Activated CD8-positive, alpha-beta memory T cell treated with anti-CD3 and anti-CD28 coated beads for 36 hours (primary cell): ENCODE measurements at regions not wholly inside any gene's neighbourhood (a gene's known extent, or its start where the extent isn't known, plus 50 kb on each side); places are given as distances from the start of the nearest gene placed in this dataset.

Experiments
- CTCF ChIA-PET: fragments of 350-600 bp; sonication (Branson Sonifier 250); formaldehyde crosslinking; loops from one replicate; lab custom pipeline; 2021; ENCODE audit warnings: antibody characterized with exemption; lab: Charles Lee
- POLR2A ChIA-PET: fragments of 350-600 bp; sonication (Branson Sonifier 250); formaldehyde crosslinking; loops from one replicate; lab custom pipeline; 2021; ENCODE audit warnings: antibody characterized with exemption; lab: Charles Lee

DNA sequence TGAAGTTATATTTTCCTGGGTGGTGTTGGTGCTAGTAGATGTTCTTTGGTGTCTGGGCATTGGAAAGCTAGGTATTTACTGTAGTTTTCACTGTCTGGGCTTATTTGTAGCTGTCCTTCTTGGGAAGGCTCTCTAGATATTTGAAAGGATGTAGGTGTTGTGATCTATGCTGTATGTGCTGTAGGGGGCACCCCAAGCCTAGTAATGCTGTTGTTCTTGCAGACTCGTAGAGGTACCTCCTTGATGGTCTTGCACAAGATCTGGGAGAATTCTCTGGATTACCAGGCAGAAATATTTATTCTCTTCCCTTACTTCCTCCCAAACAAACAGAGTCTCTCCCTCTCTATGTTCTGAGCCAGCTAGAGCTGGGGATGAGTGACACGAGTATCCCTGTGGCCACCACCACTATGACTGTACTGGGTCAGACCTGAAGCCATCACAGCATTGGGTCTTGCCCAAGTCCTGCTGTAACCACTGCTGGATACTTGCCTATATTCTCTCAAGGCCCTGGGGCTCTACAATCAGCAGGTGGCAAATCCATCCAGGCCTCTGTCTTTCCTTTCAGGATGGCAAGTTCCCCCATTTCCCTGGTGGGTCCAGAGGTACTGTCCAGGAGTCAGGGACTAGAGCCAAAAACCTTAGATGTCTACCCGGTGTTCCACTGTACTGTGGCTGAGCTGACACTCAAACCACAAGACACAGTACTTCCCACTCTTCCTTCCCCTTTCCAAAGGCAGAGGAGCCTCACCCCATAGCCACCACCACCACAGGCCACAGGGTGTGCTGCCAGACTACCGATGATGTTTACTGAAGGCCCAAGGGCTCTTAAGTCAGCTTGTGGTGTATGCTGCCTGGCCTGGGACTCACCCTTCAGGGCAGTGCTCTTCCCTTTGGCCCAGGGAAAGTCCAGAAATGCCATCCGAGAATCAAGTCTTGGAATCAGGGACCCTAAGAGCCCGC, 195.2 kb upstream of the DPPA4 start:
- POLR2A ChIA-PET, result no interaction called here
- CTCF ChIA-PET, result interaction anchor here (0.9 kb wide), 1 partner anchor 202 kb away, joined by 3 read pairs; no protein-coding TSS in a partner anchor

DNA sequence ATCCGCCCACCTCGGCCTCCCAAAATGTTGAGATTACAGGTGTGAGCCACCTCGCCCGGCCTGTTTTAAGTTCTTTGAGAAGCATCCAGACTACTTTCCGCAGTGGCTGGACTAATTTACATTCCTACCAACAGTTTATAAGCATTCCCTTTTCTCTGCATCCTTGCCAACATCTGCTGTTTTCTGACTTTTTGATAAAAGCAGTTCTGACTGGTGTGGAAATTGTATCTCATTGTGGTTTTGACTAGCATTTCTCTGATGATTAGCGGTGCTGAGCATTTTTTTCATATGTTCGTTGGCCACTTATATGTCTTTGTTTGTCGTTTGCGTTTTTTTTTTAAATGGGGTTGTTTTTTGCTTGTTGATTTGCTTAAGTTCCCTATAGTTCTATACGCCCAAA, 208.4 kb upstream of the DPPA4 start:
- POLR2A ChIA-PET, result no interaction called here

DNA sequence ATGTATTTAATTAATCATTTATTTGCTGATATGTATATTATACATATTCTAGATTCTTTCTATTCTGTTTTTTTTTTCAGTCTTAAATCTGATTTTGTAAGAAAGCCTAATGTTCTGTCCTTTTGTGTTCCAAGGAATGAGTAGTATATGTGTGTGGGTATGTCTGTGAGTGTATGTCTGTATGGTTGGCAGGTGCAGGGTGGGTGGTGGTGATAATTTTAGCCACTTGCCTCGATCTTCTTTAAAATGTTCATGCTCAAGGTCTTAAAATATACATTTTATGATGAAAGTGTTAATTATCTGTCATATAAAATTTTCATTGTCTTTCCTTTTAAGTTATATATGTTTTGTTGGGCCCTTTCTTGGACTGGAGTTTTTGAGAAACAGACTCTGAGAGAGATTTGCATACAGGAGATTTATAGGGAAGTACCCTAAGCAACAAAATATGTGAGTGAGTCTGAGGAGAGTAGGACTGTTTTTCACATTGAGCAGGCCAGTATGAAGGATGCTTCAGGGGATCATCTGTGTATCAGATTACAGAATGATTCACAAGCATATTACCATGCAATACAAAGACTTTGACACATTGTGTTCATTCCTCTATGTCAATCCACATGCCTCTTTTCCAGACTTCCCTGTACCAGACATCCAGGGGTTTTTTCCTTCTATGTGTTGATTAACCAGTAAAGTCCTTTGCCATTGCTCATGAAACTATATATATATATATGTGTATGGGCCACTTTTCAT, 211.0 kb upstream of the DPPA4 start:
- POLR2A ChIA-PET, result no interaction called here
- CTCF ChIA-PET, result no interaction called here

More for the DNA sequence above, 208.4 kb upstream of the DPPA4 start:
- CTCF ChIA-PET, result no interaction called here

DNA sequence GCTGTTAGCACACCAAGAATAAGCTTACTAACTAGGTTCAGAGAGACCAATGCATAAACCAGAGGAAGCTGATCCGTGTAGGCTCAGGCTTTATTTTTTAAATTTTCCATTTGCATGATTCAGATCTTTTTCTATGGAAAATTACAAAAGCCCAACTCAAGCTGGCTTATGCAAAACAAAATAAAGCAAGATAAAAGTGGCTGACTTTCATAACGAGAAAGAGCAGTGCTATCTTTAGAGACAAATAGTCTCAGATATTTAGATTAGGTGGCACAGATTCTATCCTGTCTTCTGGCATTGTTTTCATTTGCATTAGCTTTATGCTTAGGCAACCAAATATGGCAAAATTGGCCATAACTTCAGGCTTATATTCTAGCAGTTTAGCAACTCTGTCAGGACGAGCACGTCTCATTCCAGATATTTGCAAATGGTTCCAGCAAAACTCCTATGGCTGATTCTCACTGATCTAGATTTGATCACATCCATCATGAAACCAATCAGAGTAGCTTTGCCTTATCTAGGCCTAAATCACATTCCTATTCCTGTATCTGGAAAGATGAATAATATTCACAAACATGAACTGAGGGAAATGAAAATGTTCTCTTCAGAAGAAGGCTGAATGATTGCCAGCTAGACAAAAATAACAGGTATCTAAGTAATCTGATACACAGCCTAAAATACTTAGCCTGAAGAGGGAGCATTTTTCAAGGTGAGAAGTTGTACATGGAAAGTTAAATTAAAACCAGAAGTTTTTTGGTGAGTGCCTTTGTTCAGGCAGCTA, 216.4 kb upstream of the DPPA4 start:
- CTCF ChIA-PET, result no interaction called here
- POLR2A ChIA-PET, result no interaction called here

DNA sequence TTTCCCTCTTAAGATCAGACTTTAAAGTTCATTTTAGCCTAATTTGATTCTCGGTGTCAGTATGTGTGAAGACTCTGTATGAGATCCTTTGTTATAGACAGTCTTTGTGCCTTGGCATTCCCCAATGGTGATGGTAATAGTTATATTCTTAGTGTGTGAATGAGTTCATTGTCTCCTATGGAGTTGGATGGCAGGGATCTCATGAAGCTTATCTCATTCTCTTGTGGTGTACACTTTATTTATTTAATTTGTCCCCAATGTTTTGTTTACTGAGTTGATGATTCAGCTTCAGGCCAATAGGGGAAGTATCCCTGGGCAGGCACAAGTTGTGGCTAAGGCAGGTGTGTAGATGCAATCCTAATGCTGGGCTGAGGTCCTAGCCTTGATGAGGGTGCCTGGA, 222.0 kb upstream of the DPPA4 start:
- ChIA-PET POLR2A (no interaction called here), CTCF (no interaction called here)

DNA sequence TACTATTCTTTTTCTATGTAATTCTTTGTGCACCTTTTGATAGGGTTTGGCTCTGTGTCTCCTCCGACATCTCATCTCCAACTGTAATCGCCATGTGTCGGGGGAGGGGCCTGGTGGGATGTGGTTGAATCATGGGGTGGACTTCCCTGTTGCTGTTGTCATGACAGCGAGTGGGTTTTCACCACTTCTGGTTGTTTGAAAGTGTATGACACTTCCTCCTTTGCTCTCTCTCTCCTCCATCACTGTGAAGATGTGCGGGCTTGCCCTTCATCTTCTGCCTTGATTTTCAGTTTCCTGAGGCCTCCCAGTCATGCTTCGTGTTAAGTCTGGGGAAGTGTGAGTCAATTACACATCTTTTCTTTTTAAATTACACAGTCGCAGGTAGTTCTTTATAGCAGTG, 225.8 kb upstream of the DPPA4 start:
- ChIA-PET CTCF (no interaction called here), POLR2A (no interaction called here)

DNA sequence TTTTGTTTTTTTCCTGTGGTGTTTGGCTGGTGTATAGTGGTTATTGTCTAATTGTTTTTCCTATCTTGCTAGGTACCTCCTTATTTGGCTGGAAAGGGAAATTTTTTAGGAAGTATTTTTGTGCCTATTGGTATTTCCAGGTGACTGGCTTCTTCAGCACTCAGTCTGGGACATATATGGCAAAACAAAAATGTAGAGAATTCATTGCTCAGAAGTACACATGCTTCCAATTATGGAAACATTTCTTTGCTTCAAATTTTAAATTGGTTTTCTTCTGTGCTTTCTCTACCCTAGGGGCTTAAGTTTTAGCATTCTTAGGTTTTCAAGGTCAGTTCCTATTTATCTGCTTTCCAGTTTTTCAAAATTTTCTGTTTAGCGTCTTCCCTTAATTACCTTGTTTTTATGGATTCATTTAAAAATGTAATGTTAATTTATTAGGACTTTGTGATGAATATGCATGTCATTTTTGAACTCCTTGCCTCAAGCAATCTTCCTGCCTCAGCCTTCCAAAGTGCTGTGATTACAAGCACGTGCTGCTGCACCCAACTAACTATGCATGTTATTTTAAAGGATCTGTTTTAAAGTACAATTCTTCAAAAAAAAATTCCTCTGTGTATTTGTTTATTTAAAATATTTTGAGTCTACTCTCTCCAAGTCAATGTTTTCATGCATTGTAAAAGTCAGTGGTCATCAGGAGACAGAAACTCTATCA, 231.9 kb upstream of the DPPA4 start:
- ChIA-PET POLR2A (no interaction called here), CTCF (no interaction called here)

DNA sequence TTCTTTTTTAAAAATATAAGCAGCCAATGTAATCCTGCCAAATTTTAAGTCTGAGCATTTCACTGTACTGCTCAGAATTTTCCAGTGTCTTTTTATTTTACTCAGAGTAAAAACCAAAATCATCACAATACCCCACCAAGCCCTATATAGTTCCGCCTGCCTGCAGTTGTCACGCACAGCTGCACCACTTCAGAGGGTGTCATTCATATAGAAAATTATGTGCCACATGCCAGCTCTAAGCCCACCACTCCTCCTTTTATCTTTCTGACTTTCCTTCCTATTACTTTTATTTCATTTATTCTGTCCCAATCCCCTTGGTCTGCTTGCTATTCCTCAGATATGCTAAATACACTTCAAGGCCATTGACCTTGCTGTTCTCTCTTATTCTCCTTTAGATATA, 233.1 kb upstream of the DPPA4 start:
- ChIA-PET CTCF (no interaction called here), POLR2A (no interaction called here)

DNA sequence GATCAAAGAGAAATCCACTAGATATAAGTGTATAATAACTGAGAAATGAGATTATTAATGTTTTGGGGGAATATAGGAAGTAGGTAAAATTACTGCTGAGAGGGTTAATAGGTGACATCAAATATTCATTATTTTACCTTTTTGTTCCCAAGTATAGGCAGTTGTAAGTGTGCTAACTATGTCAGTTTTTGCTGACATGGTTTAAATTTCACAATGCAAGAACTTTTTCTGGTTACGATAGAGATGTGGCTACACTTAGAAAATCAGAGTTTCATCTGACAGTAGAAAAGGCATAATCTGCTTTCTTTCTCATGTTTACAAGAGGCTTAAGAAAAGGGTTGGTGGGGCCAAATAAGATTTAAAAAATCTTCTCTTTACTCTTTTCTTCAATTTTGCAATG, 235.0 kb upstream of the DPPA4 start:
- CTCF ChIA-PET, result no interaction called here
- POLR2A ChIA-PET, result no interaction called here

DNA sequence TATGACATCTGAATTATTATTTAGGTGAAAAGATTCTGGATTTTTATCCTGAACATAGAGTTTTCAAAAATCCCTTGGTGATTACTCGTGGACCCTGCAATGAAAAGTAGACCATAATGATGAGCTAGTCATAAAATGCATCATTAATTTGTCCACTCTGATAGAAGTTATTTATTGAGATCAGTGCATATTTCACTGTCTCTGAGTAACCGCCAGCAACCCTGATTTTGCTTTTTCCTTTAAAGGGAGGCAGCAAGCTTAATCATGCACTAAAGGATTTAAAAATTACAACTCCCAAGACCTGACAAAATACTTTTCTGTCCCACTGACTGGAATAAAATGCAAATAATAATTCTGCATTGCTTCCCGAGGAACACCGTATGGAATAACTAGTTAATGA, 259.6 kb upstream of the DPPA4 start:
- ChIA-PET CTCF (no interaction called here), POLR2A (no interaction called here)

DNA sequence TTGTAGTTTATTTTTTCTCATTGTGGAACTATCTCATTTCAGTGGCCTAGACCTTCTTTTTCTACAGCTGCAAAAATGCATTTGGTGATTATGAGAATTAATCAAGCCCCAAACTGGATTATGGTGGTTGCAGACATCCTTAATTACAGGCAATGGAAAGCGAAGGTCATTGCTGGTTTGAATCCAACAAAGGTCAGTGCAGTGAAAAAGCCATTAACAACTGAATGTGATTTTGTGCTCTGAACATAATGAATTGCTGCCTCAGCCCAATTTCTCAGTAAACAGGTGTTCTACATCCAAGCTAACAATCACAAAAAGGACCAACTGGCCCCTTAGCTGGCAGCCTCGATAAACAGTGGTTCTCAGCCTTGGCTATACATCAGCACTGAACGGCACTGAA, 260.1 kb upstream of the DPPA4 start:
- ChIA-PET CTCF (no interaction called here), POLR2A (no interaction called here)

DNA sequence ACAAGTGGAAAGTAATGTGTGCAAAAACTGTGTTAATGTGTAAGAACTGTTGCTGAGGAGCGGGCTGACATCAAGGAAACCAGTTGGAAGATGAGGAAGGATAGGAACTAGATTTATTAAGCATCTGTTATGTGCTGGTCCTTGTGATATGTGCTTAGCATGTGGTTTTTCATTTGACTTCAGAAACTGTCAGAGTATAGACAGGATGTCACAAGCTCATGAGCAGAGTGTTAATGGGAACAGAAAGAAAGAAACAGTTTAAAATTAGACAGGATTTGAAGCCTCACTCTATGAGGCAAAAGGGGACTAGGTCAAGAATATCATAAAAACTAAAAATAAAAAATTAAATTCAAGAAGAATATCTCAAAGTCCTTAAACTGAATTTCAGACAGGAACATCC, 270.6 kb upstream of the DPPA4 start:
- CTCF ChIA-PET, result no interaction called here
- POLR2A ChIA-PET, result no interaction called here

DNA sequence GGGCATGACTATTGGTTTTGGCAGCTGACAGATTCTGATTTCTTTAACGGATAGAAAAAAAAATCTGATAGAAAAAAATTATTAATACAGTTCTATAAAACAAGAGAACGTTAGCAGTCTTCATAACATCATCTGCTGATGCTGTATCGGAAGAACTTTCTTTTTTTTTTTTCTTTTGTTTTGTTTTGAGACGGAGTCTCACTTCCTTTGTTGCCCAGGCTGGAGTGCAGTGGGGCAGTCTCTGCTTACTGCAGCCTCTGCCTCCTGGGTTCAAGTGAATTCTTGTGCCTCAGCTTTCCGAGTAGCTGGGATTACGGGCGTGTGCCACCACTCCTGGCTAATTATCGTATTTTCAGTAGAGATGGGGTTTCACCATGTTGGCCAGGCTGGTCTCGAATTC, 271.2 kb upstream of the DPPA4 start:
- CTCF ChIA-PET, result no interaction called here
- POLR2A ChIA-PET, result no interaction called here

DNA sequence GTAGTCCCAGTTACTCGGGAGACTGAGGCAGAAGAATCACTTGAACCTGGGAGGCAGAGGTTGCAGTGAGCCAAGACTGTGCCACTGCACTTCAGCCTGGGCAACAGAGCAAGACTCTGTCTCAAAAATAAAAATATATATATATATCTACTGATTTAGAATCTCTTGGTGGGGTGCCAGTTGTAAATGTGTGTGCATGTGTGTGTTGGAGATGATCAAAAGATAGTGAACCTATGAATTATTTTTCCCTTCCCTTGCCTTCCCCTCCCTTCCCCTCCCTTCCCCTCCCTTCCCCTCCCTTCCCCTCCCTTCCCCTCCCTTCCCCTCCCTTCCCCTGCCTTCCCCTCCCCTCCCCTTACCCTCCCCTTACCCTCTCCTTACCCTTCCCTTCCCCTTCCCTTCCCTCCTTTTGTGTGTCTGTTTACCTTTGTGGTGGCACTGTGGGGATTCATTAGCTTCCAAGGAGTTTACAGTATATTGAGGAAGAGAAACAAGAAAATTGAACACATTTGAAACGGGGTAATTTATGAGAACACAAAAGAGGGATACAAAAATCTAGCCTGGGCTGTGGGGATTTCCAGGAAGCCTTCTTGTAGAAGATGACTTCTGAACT, 281.5 kb upstream of the DPPA4 start:
- ChIA-PET POLR2A (no interaction called here), CTCF (no interaction called here)

DNA sequence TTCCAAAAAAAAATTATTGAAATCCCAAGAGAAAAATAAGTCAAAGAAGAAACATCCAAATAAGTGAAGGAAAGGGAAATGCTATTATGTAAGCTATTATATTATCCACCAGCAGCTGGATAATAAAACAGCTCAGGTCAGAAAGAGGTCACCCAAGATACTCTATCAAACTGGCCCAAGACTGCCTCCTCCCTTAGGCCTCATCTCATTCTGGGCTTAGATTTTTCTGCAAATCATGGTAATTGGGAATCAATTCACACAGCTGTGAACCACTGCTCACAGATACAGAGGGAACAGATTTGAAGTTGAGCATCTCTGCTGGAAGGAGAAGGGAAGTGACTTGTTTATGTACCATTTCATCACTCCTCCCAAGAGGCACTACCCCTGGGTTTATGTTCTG, 294.6 kb upstream of the DPPA4 start:
- POLR2A ChIA-PET, result no interaction called here
- CTCF ChIA-PET, result no interaction called here

DNA sequence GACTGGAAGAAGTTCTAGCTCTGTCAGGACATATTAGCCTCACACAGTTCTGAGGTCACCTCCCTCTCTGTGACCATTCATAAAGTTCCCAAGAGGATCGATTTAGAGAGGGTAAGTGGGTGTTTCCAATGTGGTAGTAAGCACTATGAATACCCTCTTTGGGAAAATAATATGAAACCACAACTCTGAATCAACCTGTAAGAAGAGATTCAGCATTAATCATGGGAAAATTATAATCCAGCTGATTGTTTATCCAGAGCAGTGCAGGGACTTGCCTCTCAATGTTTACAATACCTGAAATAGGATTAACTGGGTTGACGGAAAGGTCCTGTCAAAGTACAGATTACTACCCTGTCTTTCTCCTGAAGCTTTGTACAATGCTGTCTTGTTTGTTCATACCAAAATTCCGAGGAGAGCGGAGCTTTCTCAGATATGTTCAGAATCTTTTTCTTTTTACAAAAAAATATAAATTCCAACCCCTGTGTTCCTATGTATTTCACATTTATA, 302.9 kb upstream of the DPPA4 start:
- ChIA-PET POLR2A (no interaction called here), CTCF (no interaction called here)

DNA sequence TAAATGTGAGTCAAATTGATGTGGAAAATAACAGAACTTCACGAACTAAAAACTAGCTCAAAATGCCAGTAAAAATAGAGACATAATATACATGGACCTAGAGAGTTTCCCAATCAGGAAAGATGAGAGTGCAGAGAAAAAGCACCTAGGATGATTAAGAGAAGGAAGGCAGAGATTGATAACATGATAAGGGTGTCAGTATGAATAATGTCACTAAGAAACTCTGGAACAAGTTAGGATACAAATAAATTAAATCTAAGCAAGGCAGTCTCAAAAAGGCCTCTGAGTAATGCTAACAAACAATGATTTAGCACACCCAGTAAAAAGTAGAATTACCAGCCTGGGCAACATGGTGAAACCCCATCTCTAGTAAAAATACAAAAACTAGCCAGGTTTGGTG, 304.7 kb upstream of the DPPA4 start:
- ChIA-PET CTCF (no interaction called here), POLR2A (no interaction called here)

DNA sequence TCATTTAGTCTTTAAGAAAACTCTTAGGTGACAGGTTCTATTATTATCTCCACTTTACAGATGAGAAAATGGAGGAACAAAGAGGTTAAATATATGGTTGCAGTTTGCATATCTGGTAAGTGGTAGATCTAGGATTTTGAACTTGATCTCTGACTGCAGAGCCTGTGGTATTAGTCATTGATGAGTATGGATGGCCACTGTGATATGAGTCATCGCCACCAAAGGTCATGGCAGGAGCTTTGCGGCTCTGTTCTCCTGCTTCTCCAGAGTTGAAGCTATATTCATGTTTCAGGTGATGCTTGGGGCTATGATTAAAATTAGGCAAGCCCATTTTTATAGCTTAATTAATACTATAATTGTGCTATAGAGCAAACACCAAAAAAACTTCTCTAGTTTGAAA, 306.2 kb upstream of the DPPA4 start:
- ChIA-PET POLR2A (no interaction called here), CTCF (no interaction called here)

DNA sequence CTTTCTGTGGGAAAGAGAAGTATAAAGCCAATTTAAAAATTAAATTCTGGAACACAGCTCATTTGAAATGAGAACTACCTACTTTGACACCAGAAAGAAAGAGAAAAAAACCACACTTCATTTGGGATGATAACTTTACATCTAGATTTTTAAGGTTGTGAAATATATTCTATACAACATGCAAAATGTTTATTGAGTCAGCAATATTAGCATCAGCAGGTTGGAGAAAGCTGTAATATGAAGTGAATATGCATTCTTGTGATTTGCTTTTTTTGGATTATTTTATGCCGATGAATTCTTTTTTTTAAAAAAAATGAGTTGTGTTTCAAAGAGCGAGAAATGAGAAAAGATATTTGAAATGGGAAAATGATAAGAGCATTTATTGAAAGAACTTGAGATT, 307.0 kb upstream of the DPPA4 start:
- CTCF ChIA-PET, result no interaction called here
- POLR2A ChIA-PET, result no interaction called here
